ENCODE measurements at regions not wholly inside any gene's neighbourhood (a gene's known extent, or its start where the extent isn't known, plus 50 kb on each side); places are given as distances from the start of the nearest gene placed in this dataset.

DNA sequence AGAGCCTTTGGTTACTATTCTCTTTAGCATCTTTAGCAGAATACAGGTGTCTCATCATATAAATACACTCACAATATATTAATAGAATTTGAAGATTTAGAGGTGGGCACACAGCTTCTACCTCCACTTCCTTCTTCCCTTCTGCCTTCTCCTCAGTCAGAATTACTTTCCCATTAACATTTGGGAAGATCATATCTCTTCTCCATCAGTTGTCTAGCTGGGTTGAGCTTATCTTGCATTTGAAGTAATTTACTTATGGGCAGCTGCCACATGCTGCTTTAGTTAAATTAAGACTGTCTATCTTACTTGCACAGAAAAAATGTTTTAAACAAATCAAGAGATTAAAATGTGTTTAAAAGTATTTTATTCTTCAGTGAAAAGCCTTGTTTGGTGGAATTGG lies 110.1 kb upstream of the ASIC2 start:
- no peak for DNase-seq (ENCODE audit: low read depth in 3 of 3, low spot score in 1 of 3)

DNA sequence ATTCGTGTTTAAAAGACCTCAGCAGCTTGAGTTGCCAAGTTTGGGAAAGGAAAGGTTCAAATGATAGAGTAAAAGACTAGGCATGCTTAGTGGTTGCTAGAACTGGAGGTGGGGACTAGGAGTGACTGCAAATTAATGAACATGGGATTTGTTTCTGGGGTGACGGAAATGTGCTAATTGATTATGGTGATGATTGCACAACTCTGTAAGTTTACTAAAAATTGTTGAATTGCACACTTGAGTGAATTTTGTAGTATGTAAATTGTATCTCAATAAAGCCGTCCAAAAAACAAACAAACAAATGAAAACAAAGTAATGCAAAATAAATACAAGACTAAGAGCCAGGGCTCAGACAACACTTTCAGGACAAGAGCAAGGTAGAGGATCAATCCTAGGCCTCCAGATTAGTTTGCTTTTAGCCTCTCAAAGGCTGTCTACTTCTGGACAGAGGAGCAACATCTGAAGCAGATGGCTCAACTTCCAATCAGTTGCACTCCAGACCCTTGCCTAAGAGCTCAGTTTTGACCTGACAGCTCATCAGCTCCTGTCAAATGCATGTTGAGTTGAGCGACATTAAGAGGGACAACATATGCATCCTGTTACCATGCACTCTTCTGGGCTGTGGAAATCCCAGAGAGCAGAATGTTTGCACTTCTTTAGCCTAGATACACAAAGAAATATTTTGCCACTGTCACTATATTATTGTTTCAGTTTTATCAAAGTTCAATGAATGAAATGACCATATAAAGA lies 111.2 kb upstream of the ASIC2 start:
- no peak for DNase-seq (ENCODE audit: low read depth in 3 of 3, low spot score in 1 of 3)

DNA sequence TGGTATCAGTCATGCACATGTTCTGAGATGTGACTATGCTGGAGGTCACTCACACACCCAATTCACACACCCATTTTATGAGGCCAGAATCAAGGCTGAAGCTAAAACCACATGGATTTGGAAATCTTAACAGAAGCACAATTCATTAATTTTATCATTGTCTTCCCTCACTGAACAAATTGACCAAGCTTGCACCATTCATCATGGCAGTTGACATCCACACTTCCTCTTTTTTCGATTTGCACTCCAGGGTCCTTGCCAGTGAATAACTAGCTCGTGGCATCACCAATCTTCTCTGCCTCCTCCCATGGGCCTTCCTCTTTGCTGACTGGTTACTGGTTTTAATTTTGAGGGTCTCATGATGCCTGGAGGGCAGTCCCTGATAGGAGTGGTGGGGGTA lies 123.0 kb upstream of the ASIC2 start:
- no peak for DNase-seq (ENCODE audit: low read depth in 3 of 3, low spot score in 1 of 3)

DNA sequence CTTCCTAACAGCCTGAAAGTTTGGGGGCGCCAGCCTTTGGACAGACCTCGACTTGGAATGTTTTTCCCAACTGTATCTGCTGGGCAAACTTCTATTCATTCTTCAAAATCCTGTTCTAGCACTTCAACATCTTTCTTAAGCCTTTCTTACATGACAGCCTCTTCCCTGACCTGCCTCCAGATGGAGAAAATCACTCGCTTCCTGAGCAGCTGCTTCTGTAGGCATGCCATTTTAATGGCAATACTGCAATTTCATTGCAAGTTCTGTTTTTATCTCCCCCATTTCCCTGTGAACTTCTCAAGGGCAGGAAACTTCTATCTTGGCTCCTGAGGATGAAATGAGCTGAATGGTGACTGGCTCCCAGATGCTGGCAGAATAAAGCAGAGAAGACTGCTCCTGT lies 128.8 kb upstream of the ASIC2 start:
- DNase-seq (ENCODE audit: low read depth in 3 of 3, low spot score in 1 of 3): no peak

DNA sequence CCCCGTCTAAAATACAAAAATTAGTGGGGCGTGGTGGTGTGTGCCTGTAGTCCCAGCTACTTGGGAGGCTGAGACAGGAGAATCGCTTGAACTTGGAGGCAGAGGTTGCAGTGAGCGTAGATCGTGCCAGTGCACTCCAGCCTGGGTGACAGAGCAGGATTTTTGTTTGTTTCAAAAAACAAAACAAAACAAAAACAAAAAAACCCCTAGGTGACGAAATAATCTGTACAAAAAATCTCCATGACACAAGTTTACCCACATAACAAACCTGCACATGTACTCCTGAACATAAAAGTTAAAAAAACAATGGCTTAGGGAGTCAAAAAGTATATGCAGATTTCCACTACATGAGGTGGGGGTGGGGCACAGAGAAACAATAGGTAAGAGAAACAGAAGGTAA lies 140.5 kb upstream of the ASIC2 start:
- no peak for DNase-seq (ENCODE audit: low read depth in 3 of 3, low spot score in 1 of 3)

DNA sequence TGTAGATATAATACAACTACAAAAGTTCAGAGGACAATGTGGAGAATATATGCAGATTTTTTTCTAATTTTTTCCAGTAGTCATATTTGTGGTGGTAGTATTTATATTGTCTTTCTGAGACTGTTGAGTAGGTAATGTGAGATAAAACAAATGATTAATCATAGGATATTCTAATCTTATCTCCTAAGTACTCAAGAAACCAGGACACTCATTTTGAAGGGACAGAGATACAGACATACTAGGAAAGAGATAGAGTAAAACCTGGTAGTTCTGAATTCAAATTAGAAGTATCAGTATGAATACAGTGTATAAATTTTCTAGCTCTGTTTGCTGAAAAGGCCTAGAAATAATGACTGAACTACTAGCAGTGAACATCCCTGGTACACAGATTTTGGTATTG lies 141.7 kb upstream of the ASIC2 start:
- DNase-seq (ENCODE audit: low read depth in 3 of 3, low spot score in 1 of 3): no peak

DNA sequence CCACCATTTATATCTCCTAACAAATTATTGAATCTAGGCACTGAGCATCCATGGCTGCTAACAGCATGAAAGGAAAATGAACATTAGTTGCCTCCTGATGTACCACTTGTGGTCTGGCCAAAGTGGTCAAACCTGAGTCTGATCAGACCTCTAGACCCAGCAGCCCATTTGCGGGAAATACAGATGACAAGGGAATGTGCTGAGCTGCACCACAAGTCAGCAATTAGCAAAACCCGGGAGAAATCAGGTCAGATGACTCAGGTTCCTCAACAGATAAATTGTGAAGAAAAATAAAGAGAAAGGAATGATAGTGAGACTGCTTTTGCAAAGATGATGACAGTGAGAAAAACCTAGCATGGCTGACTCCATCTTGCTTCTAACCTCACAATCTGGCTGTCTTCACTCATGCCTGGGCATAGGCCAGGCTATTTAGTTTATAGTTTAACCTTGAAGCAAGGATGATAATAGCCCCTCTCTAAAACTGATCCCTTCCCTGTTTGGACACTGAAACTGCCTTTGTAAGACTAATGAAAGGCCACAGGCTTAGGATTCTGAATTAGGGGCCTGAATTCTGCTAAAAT lies 142.7 kb upstream of the ASIC2 start:
- DNase-seq (ENCODE audit: low read depth in 3 of 3, low spot score in 1 of 3): no peak

DNA sequence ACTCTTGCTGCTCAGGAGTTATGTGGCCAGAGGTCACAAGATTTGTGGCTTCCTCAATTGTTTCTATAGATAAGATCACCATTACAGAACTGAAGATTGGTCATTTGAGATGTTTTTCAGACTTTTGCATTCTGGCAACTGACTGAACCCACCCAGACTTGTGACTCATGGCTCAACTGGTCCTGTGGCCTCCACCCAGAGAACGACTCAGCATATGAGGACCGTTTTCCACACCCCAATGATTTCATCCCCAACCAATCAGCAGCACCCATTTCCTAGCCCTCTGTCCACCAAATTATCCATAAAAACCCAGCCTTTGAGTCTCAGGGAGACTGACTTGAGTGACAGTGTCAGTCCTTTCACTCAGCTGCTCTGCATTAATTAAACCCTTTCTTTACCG lies 143.2 kb upstream of the ASIC2 start:
- DNase-seq (ENCODE audit: low read depth in 3 of 3, low spot score in 1 of 3): no peak

DNA sequence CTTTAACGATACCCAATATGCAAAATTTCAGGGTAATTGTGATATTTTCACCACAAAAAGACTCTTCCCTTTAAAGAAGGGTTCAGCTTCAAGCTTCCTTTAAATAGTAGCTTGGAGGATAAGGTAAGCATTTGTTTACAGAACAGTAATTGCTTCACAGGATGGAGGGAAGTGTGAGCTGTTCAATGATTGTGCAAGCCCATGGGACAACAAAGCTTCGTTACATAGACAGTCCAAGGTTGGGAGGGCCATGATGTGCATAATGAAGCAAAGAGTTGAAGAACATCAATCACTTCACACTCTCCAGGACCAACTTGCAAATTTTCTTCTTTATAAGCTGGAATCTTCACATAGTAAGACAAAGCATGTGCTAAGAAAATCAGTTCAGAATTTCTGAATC lies 145.0 kb upstream of the ASIC2 start:
- DNase-seq (ENCODE audit: low read depth in 3 of 3, low spot score in 1 of 3): no peak

DNA sequence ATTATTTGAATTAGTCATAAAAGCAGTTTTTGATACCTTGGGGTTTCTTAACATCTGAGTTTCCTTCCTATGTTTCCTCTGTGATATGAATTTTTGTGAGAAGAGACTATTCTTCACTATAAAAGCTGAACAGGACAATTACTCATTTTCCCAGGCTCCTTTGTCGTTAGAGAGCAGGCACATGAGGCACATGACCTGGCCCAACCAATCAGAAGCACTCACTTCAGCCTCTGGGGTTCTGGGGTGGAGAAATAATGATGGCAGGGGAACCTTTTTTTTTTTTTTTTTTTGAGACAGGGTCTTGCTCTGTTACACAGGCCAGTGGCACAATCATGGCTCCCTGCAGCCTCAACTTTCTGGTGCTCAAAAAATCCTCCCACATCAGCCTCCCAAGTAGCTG lies 145.5 kb upstream of the ASIC2 start:
- DNase-seq (ENCODE audit: low read depth in 3 of 3, low spot score in 1 of 3): no peak

DNA sequence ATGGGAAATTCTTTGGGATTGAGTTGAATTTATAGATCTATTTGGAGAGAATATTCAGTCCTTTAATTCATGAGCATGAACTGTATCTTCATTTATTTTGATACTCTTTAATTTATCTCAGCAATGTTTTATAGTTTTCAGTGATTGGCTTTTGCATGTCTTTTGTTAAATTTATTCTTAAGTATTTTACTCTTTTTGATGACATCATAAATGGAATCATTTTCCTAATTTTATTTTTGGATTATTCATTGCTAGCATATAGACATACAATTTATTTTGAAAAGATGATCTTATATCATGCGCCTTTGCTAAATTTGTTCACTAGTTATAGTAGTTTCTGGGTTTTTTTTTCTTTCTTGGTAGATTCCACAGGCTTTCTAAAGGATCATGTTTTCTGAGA lies 149.2 kb upstream of the ASIC2 start:
- no peak for DNase-seq (ENCODE audit: low read depth in 3 of 3, low spot score in 1 of 3)

DNA sequence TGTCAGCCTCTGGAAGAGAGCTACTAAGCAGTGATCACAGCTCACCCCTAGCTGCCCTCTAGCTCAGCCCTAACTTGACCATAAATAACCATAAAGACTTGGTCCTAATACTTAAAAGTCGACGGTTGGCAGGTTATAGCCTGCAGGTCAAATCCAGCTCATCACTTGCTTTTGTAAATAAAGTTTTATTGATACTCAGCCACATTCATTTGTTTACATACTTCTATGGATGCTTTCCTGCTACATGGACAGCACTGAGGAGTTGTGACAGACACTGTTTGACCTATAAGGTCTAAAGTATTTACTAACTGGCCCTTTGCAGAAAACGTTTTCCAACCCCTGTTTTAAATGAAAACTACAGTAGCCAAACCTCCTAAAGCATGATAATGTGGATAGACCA lies 151.6 kb upstream of the ASIC2 start:
- no peak for DNase-seq (ENCODE audit: low read depth in 3 of 3, low spot score in 1 of 3)

DNA sequence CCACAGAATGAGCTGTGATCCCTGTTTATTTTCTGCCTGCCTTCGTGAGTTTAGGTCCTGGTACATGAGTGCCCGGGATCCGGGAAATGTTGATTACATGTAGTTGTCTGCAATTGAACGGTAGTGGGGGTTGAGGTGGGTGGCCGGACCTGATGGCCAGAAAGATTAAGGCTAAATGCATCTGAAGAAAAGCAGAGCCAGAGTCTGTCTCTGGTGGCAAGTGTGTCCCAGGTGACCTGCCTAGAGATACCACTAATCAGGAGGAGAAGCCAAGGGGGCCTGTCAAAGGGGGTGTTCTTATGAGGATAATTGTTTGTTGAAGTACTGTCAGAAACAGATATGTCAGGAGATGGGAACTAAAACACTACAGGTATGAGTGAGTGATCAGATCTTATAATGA lies 154.0 kb upstream of the ASIC2 start:
- DNase-seq (ENCODE audit: low read depth in 3 of 3, low spot score in 1 of 3): no peak

DNA sequence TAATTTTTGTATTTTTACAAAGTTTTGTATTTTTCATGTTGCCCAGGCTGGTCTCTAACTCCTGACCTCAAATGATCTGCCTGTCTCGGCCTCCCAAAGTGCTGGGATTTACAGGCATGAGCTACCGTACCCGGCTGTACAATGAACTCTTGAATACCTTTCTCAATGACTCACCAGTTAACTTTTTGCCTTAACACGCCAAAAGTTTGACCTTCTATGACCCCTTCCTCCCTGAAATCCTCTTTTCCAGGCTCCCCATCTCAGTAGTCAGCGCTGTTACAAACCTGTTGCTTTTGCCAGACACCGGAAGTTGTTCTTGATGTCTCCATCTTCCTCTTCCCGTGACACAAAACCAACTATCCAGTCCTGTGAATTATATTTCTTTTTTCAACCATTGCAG lies 158.1 kb upstream of the ASIC2 start:
- DNase-seq (ENCODE audit: low read depth in 3 of 3, low spot score in 1 of 3): no peak

DNA sequence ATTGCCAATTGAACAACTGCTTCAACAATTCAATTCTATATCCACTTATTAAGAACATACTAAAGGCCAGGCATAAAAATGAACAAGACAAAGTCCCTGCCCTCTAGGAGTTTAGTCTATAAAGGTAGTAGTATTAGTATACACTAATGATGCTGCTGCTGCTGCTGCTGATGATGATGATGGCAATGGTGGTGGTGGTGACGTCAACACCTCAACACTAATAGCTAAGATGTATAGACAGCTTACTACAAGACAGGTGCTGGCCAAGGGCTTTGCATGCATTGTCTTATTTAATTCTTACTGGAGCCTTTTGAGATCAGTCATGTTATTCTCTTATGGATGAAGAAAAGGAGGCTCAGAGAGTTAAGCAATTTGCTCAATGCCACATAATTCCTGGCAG lies 164.4 kb upstream of the ASIC2 start:
- DNase-seq (ENCODE audit: low read depth in 3 of 3, low spot score in 1 of 3): no peak

DNA sequence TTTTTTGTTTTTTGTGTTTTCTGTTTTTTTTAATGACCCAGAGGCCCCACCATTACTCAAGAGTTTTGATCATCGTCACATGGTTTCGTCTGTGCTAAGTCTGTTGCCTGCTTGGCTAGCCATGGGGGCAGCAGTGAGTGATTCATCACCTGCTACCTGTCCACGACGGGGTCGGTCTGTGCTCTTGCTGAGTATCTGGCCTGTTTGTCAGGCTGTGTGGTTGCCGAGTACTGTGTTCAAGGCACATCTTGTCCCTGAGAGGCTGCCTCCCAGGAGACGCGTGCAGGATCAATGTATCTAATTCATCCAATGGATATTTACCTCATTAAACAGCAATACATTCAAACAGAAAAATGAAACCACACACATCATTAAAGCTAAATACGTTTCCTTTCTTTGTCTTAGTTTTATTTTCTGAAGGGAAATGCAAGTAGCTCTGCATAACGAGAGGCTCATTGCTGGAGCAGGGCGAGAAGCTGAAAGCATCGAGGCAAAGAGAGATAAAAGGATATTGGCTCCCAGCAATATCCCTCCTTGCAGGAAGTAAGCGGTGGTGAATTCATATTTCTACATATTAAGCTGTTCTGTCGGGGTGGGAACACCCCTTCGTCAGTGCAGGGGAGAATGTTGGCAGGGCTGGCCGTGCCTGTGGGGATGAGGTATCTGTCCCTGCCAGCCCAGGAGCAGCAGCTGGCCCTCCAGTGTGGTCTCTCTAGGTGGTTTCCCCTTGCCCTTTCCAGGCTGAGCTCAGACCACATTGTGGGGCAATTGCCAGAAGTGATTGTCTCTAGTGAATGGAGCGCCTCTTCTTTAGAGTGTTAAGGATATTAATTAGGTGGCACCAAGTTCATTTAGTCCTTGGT lies 166.2 kb upstream of the ASIC2 start:
- DNase-seq (ENCODE audit: low read depth in 3 of 3, low spot score in 1 of 3): no peak

DNA sequence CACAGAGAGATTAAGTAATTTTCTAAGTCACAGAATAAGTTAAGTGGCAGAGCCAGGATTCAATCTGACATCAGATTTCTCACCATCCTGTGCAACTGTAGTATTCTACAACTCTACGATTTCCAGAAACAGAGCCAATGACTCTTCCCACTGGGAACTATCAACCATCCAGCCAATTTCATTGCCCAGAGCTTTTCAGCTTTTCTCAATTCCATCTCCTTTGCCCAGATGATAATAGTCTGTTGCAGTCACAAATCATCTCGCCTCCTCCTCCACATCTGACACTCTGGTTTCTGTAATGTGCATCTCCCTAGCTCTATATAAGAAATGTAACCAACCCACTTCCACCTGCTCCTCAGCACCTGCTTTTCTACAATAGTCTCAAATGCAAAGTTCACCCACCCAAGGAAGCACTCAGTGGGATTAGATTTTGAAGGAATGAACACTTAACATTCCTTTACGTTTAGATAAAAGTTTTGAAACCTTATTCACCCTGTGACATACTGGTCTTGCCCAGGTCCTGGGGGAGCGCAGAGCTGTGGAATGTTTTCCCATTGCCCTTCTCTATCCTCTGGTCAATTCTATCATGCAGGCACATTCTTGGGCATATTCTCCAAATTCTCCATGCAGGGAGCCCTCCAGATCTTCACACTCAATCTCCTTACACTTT lies 167.8 kb upstream of the ASIC2 start:
- DNase-seq (ENCODE audit: low read depth in 3 of 3, low spot score in 1 of 3): no peak

DNA sequence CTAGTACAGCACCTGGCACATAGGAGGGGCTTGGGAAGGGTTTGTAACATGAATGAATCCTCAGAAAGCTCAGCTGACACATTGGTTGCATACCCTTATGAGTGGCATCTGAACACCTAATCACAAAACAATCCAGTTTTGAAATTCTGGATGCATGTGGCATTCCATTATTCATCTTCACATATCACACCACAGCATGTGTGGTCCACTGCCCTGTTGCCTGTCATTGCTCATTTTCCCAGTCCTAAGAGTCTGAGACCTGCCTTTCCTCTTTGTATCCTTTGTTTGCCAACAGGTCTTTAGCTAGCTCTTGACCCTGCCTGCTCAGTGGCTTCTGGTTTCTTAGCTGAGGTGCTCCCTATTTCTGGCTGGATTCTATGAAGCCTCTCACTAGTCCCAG lies 170.8 kb upstream of the ASIC2 start:
- DNase-seq (ENCODE audit: low read depth in 3 of 3, low spot score in 1 of 3): no peak

DNA sequence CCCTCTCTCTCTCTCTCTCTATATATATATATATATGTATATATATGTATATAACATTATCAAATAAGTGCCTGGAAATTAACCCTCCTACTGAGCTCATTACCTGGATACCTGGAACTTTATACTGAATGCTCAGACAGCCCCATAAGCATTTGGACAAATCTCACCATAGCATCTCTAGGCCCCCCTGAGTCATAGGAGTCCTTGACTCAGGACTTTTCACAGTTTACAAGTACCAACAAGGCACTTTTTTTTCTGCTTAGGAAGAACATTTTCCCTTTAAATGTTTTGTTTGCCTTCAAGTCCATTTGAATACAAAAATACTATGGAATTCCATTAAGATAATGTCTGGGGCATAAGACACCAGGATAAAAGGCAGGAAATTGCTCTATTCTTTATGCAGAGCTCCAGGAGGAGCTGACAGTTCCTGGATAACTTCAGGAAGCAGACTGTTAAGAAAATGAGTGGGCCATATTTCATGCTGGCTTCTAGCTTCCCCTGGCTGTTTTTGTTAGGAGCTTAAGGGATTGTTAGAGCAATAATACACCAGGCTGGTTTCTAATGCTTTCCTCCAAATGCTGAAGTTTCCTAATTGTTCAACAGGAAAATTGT lies 171.7 kb upstream of the ASIC2 start:
- DNase-seq (ENCODE audit: low read depth in 3 of 3, low spot score in 1 of 3): no peak

DNA sequence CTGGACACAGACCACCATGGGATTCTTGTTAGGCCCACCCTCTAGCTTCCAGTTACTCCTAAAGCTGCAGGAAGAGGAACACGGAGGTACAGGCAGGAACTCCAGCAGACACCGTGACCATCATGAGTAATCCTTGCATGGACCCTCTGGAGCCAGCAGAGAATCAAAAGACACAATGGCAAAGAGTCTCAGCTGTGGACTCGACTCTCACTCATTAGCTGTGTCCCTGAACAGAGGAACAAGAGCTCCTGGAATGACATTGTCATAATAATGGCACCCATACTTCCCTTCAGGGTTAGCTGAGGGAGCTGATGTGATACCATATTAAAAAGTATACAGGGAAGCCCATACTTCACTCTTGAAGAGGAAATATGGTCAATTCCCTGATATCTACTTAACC lies 176.3 kb upstream of the ASIC2 start:
- DNase-seq (ENCODE audit: low read depth in 3 of 3, low spot score in 1 of 3): no peak

DNA sequence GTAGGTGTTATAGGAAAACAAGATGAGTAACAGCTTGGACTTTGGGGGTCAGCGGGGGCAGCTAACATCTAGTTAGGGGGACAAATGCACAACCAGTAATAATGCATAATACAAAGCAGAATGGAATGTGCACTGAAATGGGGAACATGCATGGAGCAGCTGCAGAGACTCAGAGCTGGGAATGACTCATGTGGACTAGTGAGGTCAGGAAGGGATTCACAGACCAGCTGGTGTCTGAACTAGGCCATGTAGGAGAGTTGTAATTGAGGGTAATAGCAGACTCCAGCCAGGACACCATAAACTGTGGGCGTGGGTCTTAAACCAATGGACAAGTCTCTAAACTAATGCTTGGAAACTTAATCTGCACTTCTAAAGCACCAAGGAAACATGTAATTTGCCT lies 176.8 kb upstream of the ASIC2 start:
- no peak for DNase-seq (ENCODE audit: low read depth in 3 of 3, low spot score in 1 of 3)

All from stimulated activated CD4-positive, alpha-beta T cell treated with anti-CD3 and anti-CD28 coated beads, TNF-alpha, amount 100 ng/mL, for 1 hour (primary cell).